HepG2 (cell line): ENCODE measurements at regions not wholly inside any gene's neighbourhood (a gene's known extent, or its start where the extent isn't known, plus 50 kb on each side); places are given as distances from the start of the nearest gene placed in this dataset.

Experiments
- ATAC-seq: fragments of 200-7000 bp; cut with Tn5 transposase; 3 replicates; pipeline ENCODE4 v1.9.1; 2020; ENCODE audit warnings: mild to moderate bottlenecking, moderate library complexity
- BruUV-seq: library from RNA; stranded (reverse); fragments of 400-500 nt; replicated peaks from 2 replicates; lab custom pipeline; 2021; lab: Mats Ljungman, UMichigan
- CTCF ChIA-PET: fragments of 300-600 bp; formaldehyde crosslinking; extraction: SDS; loops from one replicate; lab custom pipeline; 2021; ENCODE audit warnings: low total read pairs, inconsistent platforms, low intra/inter-chr PET ratio; lab: Yijun Ruan, JAX
- POLR2A ChIA-PET: fragments of 350-600 bp; sonication (Branson Sonifier 250); formaldehyde crosslinking; loops from one replicate; lab custom pipeline; 2020; ENCODE audit warnings: antibody characterized with exemption, inconsistent platforms; lab: Yijun Ruan, JAX
- DNase-seq: peaks from one replicate; pipeline ENCODE4 v3.0.0-alpha.2; 2015; ENCODE audit warnings: low spot score
- FAIRE-seq: peaks from 3 replicates; lab custom pipeline; 2011; peaks lifted over from hg19 to GRCh38; lab: Jason Lieb, UNC
- H2AFZ ChIP-seq: one replicate; pipeline ENCODE4 v1.6.1; 2011; ENCODE audit warnings: low read length, inconsistent platforms
- H3K27ac ChIP-seq: fragments of 300-600 bp; 3 replicates; pipeline ENCODE4 v1.8.0; 2011; ENCODE audit warnings: mixed run types, mild to moderate bottlenecking, mixed read lengths, low read length, inconsistent platforms; ENCODE audit not compliant: insufficient read depth; ENCODE audit errors: extremely low read length
- H3K27me3 ChIP-seq, 2 experiments: fragments of 200-600 bp in 1 of 2; 2 replicates in 1 of 2; 3 replicates in 1 of 2; pipeline versions ENCODE4 v1.6.0 to v1.8.0; 2011; ENCODE audit warnings: low read length in 2 of 2, mild to moderate bottlenecking in 2 of 2, moderate library complexity in 2 of 2, inconsistent platforms in 1 of 2; ENCODE audit not compliant: insufficient read depth in 2 of 2, control insufficient read depth in 1 of 2
- H3K36me3 ChIP-seq, 2 experiments: fragments of 200-600 bp in 1 of 2; replicated peaks in 1 of 2; 2 replicates in 1 of 2; 3 replicates in 1 of 2; pipeline versions ENCODE4 v1.5.1 to v1.8.0; 2011; ENCODE audit warnings: low read length in 2 of 2, inconsistent platforms in 1 of 2; ENCODE audit not compliant: insufficient read depth in 2 of 2, control insufficient read depth in 1 of 2
- H3K4me1 ChIP-seq: 2 replicates; pipeline ENCODE4 v1.5.1; 2012; ENCODE audit warnings: low read length, inconsistent platforms; ENCODE audit not compliant: insufficient read depth
- H3K4me2 ChIP-seq: 2 replicates; pipeline ENCODE4 v1.6.0; 2011; ENCODE audit warnings: low read depth, low read length, inconsistent platforms
- H3K4me3 ChIP-seq, 3 experiments: fragments of 200-600 bp in 1 of 3; sonication (generic), shearing (Covaris generic) in 1 of 3; replicated peaks in 1 of 3; 2 replicates each; pipeline ENCODE4 v1.5.1; 2011 to 2016; ENCODE audit warnings: low read length in 3 of 3, inconsistent platforms in 2 of 3, low read depth in 2 of 3, mild to moderate bottlenecking in 2 of 3, control low read depth in 1 of 3, mixed read lengths in 1 of 3; ENCODE audit not compliant: insufficient read depth in 1 of 3
- H3K79me2 ChIP-seq: one replicate; pipeline ENCODE4 v1.6.1; 2011; ENCODE audit warnings: low read length, inconsistent platforms; ENCODE audit not compliant: insufficient read depth
- H3K9ac ChIP-seq: 2 replicates; pipeline ENCODE4 v1.6.0; 2011; ENCODE audit warnings: mild to moderate bottlenecking, low read depth, low read length, inconsistent platforms; ENCODE audit not compliant: insufficient read depth
- H3K9me3 ChIP-seq: 2 replicates; pipeline ENCODE4 v1.5.1; 2012; ENCODE audit warnings: mild to moderate bottlenecking, low read length
- H4K20me1 ChIP-seq: 2 replicates; pipeline ENCODE4 v1.6.0; 2011; ENCODE audit warnings: inconsistent platforms, mild to moderate bottlenecking, low read length, moderate library complexity; ENCODE audit not compliant: insufficient read depth
- DMAP1 ChIP-seq: IDR thresholded peaks from 2 replicates; pipeline ENCODE4 v1.6.1; 2016
- ETS1 ChIP-seq: sonication (generic); formaldehyde crosslinking; IDR thresholded peaks from 2 replicates; pipeline ENCODE4 v1.4.0; 2020; ENCODE audit warnings: missing genetic modification reagents
- MIER2 ChIP-seq: IDR thresholded peaks from 2 replicates; pipeline ENCODE4 v1.6.1; 2016; ENCODE audit warnings: missing biosample characterization, missing genetic modification reagents
- MTA1 ChIP-seq: sonication (generic); formaldehyde crosslinking; IDR thresholded peaks from 2 replicates; pipeline ENCODE4 v1.4.0; 2020; ENCODE audit warnings: missing genetic modification reagents, mild to moderate bottlenecking, borderline replicate concordance
- NCOA1 ChIP-seq: sonication (generic); formaldehyde crosslinking; IDR thresholded peaks from 2 replicates; pipeline ENCODE4 v1.9.0; 2021; ENCODE audit warnings: missing genetic modification reagents
- NR1H2 ChIP-seq: sonication (generic); formaldehyde crosslinking; IDR thresholded peaks from 2 replicates; pipeline ENCODE4 v1.8.1; 2022; ENCODE audit warnings: low read depth, missing genetic modification reagents, borderline replicate concordance
- POLR2AphosphoS5 ChIP-seq: IDR thresholded peaks from 2 replicates; pipeline ENCODE4 v1.6.1; 2012; ENCODE audit warnings: low read depth, low read length
- SRY ChIP-seq: sonication (generic); formaldehyde crosslinking; IDR thresholded peaks from 2 replicates; pipeline ENCODE4 v1.8.0; 2022; ENCODE audit warnings: mild to moderate bottlenecking, missing genetic modification reagents
- TP53 ChIP-seq: sonication (generic); formaldehyde crosslinking; conservative IDR thresholded peaks from 2 replicates; pipeline ENCODE4 v1.4.0; 2020; ENCODE audit warnings: missing genetic modification reagents
- ZBTB3 ChIP-seq: sonication (generic); formaldehyde crosslinking; IDR thresholded peaks from 2 replicates; pipeline ENCODE4 v1.4.0; 2020; ENCODE audit warnings: low read depth, mild to moderate bottlenecking, moderate library complexity, missing genetic modification reagents, borderline replicate concordance
- ZNF251 ChIP-seq: sonication (generic); formaldehyde crosslinking; IDR thresholded peaks from 2 replicates; pipeline ENCODE4 v1.9.0; 2021; ENCODE audit warnings: mild to moderate bottlenecking, missing genetic modification reagents
- ZNF724P ChIP-seq: sonication (generic); formaldehyde crosslinking; IDR thresholded peaks from 2 replicates; pipeline ENCODE4 v1.8.0; 2022; ENCODE audit warnings: missing genetic modification reagents, borderline replicate concordance
- ZZZ3 ChIP-seq: sonication (generic); formaldehyde crosslinking; IDR thresholded peaks from 2 replicates; pipeline ENCODE4 v1.4.0; 2020; ENCODE audit warnings: missing genetic modification reagents, mild to moderate bottlenecking, borderline replicate concordance
- WGBS: methylation state at CpG from one replicate; pipeline ENCODE4 v1.1.6; 2017; ENCODE audit warnings: low lambda C conversion rate; 5-methylcytosine and 5-hydroxymethylcytosine counted together
- in situ Hi-C: cut with HindIII; loops from 2 replicates; pipeline ENCODE4 v1.10.0; 2017; ENCODE audit warnings: low pct_unique_long_range_greater_than_20kb; ENCODE audit not compliant: extremely low pct_ligation_motif_present
- intact Hi-C: fragments of 100-400 bp; cut with micrococcal nuclease; formaldehyde crosslinking; loops from one replicate; pipeline ENCODE4 v1.10.0; 2022; ENCODE audit not compliant: unreplicated experiment
- TF ChIP-seq, protein P1 (sequence below): sonication (generic); formaldehyde crosslinking; IDR thresholded peaks from 2 replicates; pipeline ENCODE4 v1.8.1; 2023; ENCODE audit warnings: mild to moderate bottlenecking, moderate library complexity, missing genetic modification reagents
- TF ChIP-seq, protein P2 (sequence below): sonication (generic); formaldehyde crosslinking; IDR thresholded peaks from 2 replicates; pipeline ENCODE4 v1.8.1; 2023; ENCODE audit warnings: mild to moderate bottlenecking, missing genetic modification reagents

GRCh38 chr2:149814049-149814448 is 226.5 kb upstream of the MMADHC start:
- 7% methylated on average over 1 of the region's 1 CpG for WGBS
- no peak overlapping the region for H3K4me3 ChIP-seq
- no peak overlapping the region for H2AFZ ChIP-seq
- no peaks in the 10 kb centered on the region for H3K79me2 ChIP-seq
- ChIA-PET POLR2A (no interaction called here), CTCF (no interaction called here)
- H4K20me1 ChIP-seq, result no peaks in the 10 kb centered on the region
- no peak overlapping the region for H3K4me2 ChIP-seq
- in situ Hi-C loops (no loop called here), intact Hi-C loops (no loop called here)
- TF ChIP-seq NR1H2 (CRISPR knock-in tag) (no peak), ZNF251 (CRISPR knock-in tag) (no peak), ZNF724P (CRISPR knock-in tag) (no peak), TP53 (CRISPR knock-in tag) (no peak), NCOA1 (CRISPR knock-in tag) (no peak), ZZZ3 (no peak), ETS1 (CRISPR knock-in tag) (no peak), ZBTB3 (no peak), MIER2 (CRISPR knock-in tag) (no peak), SRY (CRISPR knock-in tag) (no peak), MTA1 (CRISPR knock-in tag) (no peak), POLR2AphosphoS5 (no peak), DMAP1 (CRISPR knock-in tag) (no peak)
- TF ChIP-seq, protein P1, sequence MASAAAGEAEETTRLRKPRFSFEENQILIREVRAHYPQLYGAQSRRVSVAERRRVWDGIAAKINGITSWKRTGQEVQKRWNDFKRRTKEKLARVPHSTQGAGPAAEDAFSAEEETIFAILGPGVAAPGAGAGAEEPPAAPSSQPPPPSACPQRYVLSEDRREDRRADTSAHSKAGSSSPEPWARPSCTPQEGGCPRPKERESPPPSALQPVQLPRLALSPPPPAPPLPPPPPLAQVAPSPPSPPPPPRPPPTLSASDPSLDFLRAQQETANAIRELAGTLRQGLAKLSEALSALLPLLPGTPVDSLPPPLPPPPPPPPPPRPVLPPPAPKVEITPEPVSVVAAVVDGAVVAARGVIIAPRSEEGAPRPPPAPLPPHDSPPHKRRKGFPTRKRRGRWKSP (CRISPR knock-in tag), result no peak
- TF ChIP-seq, protein P2, sequence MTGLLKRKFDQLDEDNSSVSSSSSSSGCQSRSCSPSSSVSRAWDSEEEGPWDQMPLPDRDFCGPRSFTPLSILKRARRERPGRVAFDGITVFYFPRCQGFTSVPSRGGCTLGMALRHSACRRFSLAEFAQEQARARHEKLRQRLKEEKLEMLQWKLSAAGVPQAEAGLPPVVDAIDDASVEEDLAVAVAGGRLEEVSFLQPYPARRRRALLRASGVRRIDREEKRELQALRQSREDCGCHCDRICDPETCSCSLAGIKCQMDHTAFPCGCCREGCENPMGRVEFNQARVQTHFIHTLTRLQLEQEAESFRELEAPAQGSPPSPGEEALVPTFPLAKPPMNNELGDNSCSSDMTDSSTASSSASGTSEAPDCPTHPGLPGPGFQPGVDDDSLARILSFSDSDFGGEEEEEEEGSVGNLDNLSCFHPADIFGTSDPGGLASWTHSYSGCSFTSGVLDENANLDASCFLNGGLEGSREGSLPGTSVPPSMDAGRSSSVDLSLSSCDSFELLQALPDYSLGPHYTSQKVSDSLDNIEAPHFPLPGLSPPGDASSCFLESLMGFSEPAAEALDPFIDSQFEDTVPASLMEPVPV (CRISPR knock-in tag), result no peak
- FAIRE-seq (no peak), ATAC-seq (no peak), DNase-seq (no peak)
- H3K9ac ChIP-seq, result no peak overlapping the region
- H3K27ac ChIP-seq, result no peak overlapping the region
- no peaks in the 10 kb centered on the region for H3K36me3 ChIP-seq
- no TSS peak for BruUV-seq
- no peaks in the 10 kb centered on the region for H3K27me3 ChIP-seq
- H3K9me3 ChIP-seq, result peaks cover 10% of the 10 kb centered on the region; the same call in 1 of the 2 replicates
- H3K4me1 ChIP-seq, result no peaks in the 10 kb centered on the region
